HepG2 (cell line): ENCODE measurements at regions not wholly inside any gene's neighbourhood (a gene's known extent, or its start where the extent isn't known, plus 50 kb on each side); places are given as distances from the start of the nearest gene placed in this dataset.

Experiments used
- ATAC-seq: fragments of 200-7000 bp; cut with Tn5 transposase; 3 replicates; pipeline ENCODE4 v1.9.1; 2020; ENCODE audit warnings: mild to moderate bottlenecking, moderate library complexity
- BruUV-seq: library from RNA; stranded (reverse); fragments of 400-500 nt; replicated peaks from 2 replicates; lab custom pipeline; 2021; lab: Mats Ljungman, UMichigan
- CTCF ChIA-PET: fragments of 300-600 bp; formaldehyde crosslinking; extraction: SDS; loops from one replicate; lab custom pipeline; 2021; ENCODE audit warnings: low total read pairs, inconsistent platforms, low intra/inter-chr PET ratio; lab: Yijun Ruan, JAX
- POLR2A ChIA-PET: fragments of 350-600 bp; sonication (Branson Sonifier 250); formaldehyde crosslinking; loops from one replicate; lab custom pipeline; 2020; ENCODE audit warnings: antibody characterized with exemption, inconsistent platforms; lab: Yijun Ruan, JAX
- DNase-seq: peaks from one replicate; pipeline ENCODE4 v3.0.0-alpha.2; 2015; ENCODE audit warnings: low spot score
- FAIRE-seq: peaks from 3 replicates; lab custom pipeline; 2011; peaks lifted over from hg19 to GRCh38; lab: Jason Lieb, UNC
- H2AFZ ChIP-seq: one replicate; pipeline ENCODE4 v1.6.1; 2011; ENCODE audit warnings: low read length, inconsistent platforms
- H3K27ac ChIP-seq: fragments of 300-600 bp; 3 replicates; pipeline ENCODE4 v1.8.0; 2011; ENCODE audit warnings: mixed run types, mild to moderate bottlenecking, mixed read lengths, low read length, inconsistent platforms; ENCODE audit not compliant: insufficient read depth; ENCODE audit errors: extremely low read length
- H3K27me3 ChIP-seq, 2 experiments: fragments of 200-600 bp in 1 of 2; 2 replicates in 1 of 2; 3 replicates in 1 of 2; pipeline versions ENCODE4 v1.6.0 to v1.8.0; 2011; ENCODE audit warnings: low read length in 2 of 2, mild to moderate bottlenecking in 2 of 2, moderate library complexity in 2 of 2, inconsistent platforms in 1 of 2; ENCODE audit not compliant: insufficient read depth in 2 of 2, control insufficient read depth in 1 of 2
- H3K36me3 ChIP-seq, 2 experiments: fragments of 200-600 bp in 1 of 2; replicated peaks in 1 of 2; 2 replicates in 1 of 2; 3 replicates in 1 of 2; pipeline versions ENCODE4 v1.5.1 to v1.8.0; 2011; ENCODE audit warnings: low read length in 2 of 2, inconsistent platforms in 1 of 2; ENCODE audit not compliant: insufficient read depth in 2 of 2, control insufficient read depth in 1 of 2
- H3K4me1 ChIP-seq: 2 replicates; pipeline ENCODE4 v1.5.1; 2012; ENCODE audit warnings: low read length, inconsistent platforms; ENCODE audit not compliant: insufficient read depth
- H3K4me2 ChIP-seq: 2 replicates; pipeline ENCODE4 v1.6.0; 2011; ENCODE audit warnings: low read depth, low read length, inconsistent platforms
- H3K4me3 ChIP-seq, 3 experiments: fragments of 200-600 bp in 1 of 3; sonication (generic), shearing (Covaris generic) in 1 of 3; replicated peaks in 1 of 3; 2 replicates each; pipeline ENCODE4 v1.5.1; 2011 to 2016; ENCODE audit warnings: low read length in 3 of 3, inconsistent platforms in 2 of 3, low read depth in 2 of 3, mild to moderate bottlenecking in 2 of 3, control low read depth in 1 of 3, mixed read lengths in 1 of 3; ENCODE audit not compliant: insufficient read depth in 1 of 3
- H3K79me2 ChIP-seq: one replicate; pipeline ENCODE4 v1.6.1; 2011; ENCODE audit warnings: low read length, inconsistent platforms; ENCODE audit not compliant: insufficient read depth
- H3K9ac ChIP-seq: 2 replicates; pipeline ENCODE4 v1.6.0; 2011; ENCODE audit warnings: mild to moderate bottlenecking, low read depth, low read length, inconsistent platforms; ENCODE audit not compliant: insufficient read depth
- H3K9me3 ChIP-seq: 2 replicates; pipeline ENCODE4 v1.5.1; 2012; ENCODE audit warnings: mild to moderate bottlenecking, low read length
- H4K20me1 ChIP-seq: 2 replicates; pipeline ENCODE4 v1.6.0; 2011; ENCODE audit warnings: inconsistent platforms, mild to moderate bottlenecking, low read length, moderate library complexity; ENCODE audit not compliant: insufficient read depth
- ATF7-NPFF ChIP-seq: sonication (generic); formaldehyde crosslinking; IDR thresholded peaks from 2 replicates; pipeline ENCODE4 v1.8.1; 2023; ENCODE audit warnings: mild to moderate bottlenecking, low read depth, missing genetic modification reagents, moderate library complexity
- CBX5 ChIP-seq: sonication (generic); formaldehyde crosslinking; IDR thresholded peaks from 2 replicates; pipeline ENCODE4 v1.4.0; 2020; ENCODE audit warnings: missing genetic modification reagents, borderline replicate concordance
- CHD2 ChIP-seq: IDR thresholded peaks from 2 replicates; pipeline ENCODE4 v1.6.1; 2011; ENCODE audit warnings: low read depth, low read length, improper control_type of control experiment
- HCFC1 ChIP-seq: fragments of 150-350 bp; IDR thresholded peaks from 2 replicates; pipeline ENCODE4 v1.6.1; 2014; ENCODE audit warnings: low read depth, low read length
- HDAC2 ChIP-seq: sonication (generic); formaldehyde crosslinking; IDR thresholded peaks from 2 replicates; pipeline ENCODE4 v1.4.0; 2020; ENCODE audit warnings: missing genetic modification reagents
- PHB2 ChIP-seq: fragments of 450-650 bp; IDR thresholded peaks from 2 replicates; pipeline ENCODE4 v1.6.1; 2018; ENCODE audit not compliant: partially characterized antibody
- RORA ChIP-seq: sonication (generic); formaldehyde crosslinking; IDR thresholded peaks from 2 replicates; pipeline ENCODE4 v1.5.0; 2020; ENCODE audit warnings: mild to moderate bottlenecking, missing genetic modification reagents, moderate library complexity
- ZKSCAN1 ChIP-seq: fragments of 150-350 bp; IDR thresholded peaks from 2 replicates; pipeline ENCODE4 v1.6.1; 2014; ENCODE audit warnings: low read length
- ZNF44 ChIP-seq: sonication (generic); formaldehyde crosslinking; IDR thresholded peaks from 2 replicates; pipeline ENCODE4 v1.5.1; 2020; ENCODE audit warnings: mild to moderate bottlenecking, missing genetic modification reagents
- ZNF468 ChIP-seq: sonication (generic); formaldehyde crosslinking; IDR thresholded peaks from 2 replicates; pipeline ENCODE4 v1.8.0; 2022; ENCODE audit warnings: mild to moderate bottlenecking, moderate library complexity, missing genetic modification reagents
- ZNF616 ChIP-seq: sonication (generic); formaldehyde crosslinking; IDR thresholded peaks from 2 replicates; pipeline ENCODE4 v1.5.0; 2020; ENCODE audit warnings: low read depth, mild to moderate bottlenecking, missing genetic modification reagents
- ZNF891 ChIP-seq: sonication (generic); formaldehyde crosslinking; IDR thresholded peaks from 2 replicates; pipeline ENCODE4 v1.5.0; 2020; ENCODE audit warnings: mild to moderate bottlenecking, missing genetic modification reagents
- WGBS: methylation state at CpG from one replicate; pipeline ENCODE4 v1.1.6; 2017; ENCODE audit warnings: low lambda C conversion rate; 5-methylcytosine and 5-hydroxymethylcytosine counted together
- in situ Hi-C: cut with HindIII; loops from 2 replicates; pipeline ENCODE4 v1.10.0; 2017; ENCODE audit warnings: low pct_unique_long_range_greater_than_20kb; ENCODE audit not compliant: extremely low pct_ligation_motif_present
- intact Hi-C: fragments of 100-400 bp; cut with micrococcal nuclease; formaldehyde crosslinking; loops from one replicate; pipeline ENCODE4 v1.10.0; 2022; ENCODE audit not compliant: unreplicated experiment
- TF ChIP-seq, protein P1 (sequence below): sonication (generic); formaldehyde crosslinking; IDR thresholded peaks from 2 replicates; pipeline ENCODE4 v1.8.1; 2023; ENCODE audit warnings: missing genetic modification reagents, inconsistent platforms, borderline replicate concordance
- TF ChIP-seq, protein P2 (sequence below): sonication (generic); formaldehyde crosslinking; IDR thresholded peaks from 2 replicates; pipeline ENCODE4 v1.8.0; 2022; ENCODE audit warnings: missing genetic modification reagents, mild to moderate bottlenecking, moderate library complexity, borderline replicate concordance
- TF ChIP-seq, protein P3 (sequence below): sonication (generic); formaldehyde crosslinking; IDR thresholded peaks from 2 replicates; pipeline ENCODE4 v1.4.0; 2020; ENCODE audit warnings: low read depth, missing genetic modification reagents

DNA sequence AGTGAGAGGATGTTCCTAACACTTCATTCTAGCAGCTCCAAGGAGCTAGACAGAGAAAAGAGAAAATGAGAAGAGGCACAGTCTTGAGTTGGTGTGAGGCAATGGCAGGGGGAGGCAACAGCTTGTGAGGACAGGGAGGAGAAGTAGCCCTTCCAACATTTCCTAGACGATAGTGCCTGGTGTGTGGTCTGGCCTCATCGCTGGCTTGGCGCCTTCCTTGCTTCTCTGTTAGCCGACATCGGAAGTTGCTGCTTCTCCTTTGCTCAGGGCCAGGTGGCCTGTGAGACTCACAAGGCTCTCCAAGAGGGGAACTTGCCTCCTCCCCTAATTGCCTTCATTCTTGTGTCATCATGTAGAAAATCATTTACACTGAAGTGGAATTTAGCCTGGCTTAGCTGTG, 208.7 kb downstream of the MAP2K4 start:
- no TSS peak for BruUV-seq
- peaks cover 0 to 12% of the 10 kb centered on the region in 2 experiments; a peak in 2 of 5 replicates for H3K27me3 ChIP-seq
- H4K20me1 ChIP-seq, result no peaks in the 10 kb centered on the region
- WGBS, result 72% methylated on average over 5 of the region's 5 CpGs
- H3K9ac ChIP-seq, result no peak overlapping the region
- intact Hi-C loops, result no loop called here
- no peak overlapping the region for H3K4me3 ChIP-seq
- no peaks in the 10 kb centered on the region for H3K4me1 ChIP-seq
- no peaks in the 10 kb centered on the region for H3K9me3 ChIP-seq
- no peaks in the 10 kb centered on the region for H3K36me3 ChIP-seq
- H3K4me2 ChIP-seq, result no peak overlapping the region
- ATAC-seq (no peak), DNase-seq (no peak), FAIRE-seq (no peak)
- no peak overlapping the region for H3K27ac ChIP-seq
- ChIA-PET POLR2A (no interaction called here), CTCF (no interaction called here)
- in situ Hi-C loops, result no loop called here
- no peak overlapping the region for H2AFZ ChIP-seq
- no peaks in the 10 kb centered on the region for H3K79me2 ChIP-seq
- TF ChIP-seq ZNF44 (CRISPR knock-in tag) (no peak), ZNF468 (CRISPR knock-in tag) (no peak), HCFC1 (no peak), CHD2 (no peak), ZNF616 (CRISPR knock-in tag) (no peak), ZNF891 (CRISPR knock-in tag) (no peak), PHB2 (no peak), ZKSCAN1 (no peak), ATF7-NPFF (CRISPR knock-in tag) (no peak), CBX5 (CRISPR knock-in tag) (no peak), HDAC2 (CRISPR knock-in tag) (no peak), RORA (CRISPR knock-in tag) (no peak)
- TF ChIP-seq, protein P1, sequence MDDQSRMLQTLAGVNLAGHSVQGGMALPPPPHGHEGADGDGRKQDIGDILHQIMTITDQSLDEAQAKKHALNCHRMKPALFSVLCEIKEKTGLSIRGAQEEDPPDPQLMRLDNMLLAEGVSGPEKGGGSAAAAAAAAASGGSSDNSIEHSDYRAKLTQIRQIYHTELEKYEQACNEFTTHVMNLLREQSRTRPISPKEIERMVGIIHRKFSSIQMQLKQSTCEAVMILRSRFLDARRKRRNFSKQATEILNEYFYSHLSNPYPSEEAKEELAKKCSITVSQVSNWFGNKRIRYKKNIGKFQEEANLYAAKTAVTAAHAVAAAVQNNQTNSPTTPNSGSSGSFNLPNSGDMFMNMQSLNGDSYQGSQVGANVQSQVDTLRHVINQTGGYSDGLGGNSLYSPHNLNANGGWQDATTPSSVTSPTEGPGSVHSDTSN (CRISPR knock-in tag), result no peak
- TF ChIP-seq, protein P2, sequence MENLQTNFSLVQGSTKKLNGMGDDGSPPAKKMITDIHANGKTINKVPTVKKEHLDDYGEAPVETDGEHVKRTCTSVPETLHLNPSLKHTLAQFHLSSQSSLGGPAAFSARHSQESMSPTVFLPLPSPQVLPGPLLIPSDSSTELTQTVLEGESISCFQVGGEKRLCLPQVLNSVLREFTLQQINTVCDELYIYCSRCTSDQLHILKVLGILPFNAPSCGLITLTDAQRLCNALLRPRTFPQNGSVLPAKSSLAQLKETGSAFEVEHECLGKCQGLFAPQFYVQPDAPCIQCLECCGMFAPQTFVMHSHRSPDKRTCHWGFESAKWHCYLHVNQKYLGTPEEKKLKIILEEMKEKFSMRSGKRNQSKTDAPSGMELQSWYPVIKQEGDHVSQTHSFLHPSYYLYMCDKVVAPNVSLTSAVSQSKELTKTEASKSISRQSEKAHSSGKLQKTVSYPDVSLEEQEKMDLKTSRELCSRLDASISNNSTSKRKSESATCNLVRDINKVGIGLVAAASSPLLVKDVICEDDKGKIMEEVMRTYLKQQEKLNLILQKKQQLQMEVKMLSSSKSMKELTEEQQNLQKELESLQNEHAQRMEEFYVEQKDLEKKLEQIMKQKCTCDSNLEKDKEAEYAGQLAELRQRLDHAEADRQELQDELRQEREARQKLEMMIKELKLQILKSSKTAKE, result no peak
- TF ChIP-seq, protein P3, sequence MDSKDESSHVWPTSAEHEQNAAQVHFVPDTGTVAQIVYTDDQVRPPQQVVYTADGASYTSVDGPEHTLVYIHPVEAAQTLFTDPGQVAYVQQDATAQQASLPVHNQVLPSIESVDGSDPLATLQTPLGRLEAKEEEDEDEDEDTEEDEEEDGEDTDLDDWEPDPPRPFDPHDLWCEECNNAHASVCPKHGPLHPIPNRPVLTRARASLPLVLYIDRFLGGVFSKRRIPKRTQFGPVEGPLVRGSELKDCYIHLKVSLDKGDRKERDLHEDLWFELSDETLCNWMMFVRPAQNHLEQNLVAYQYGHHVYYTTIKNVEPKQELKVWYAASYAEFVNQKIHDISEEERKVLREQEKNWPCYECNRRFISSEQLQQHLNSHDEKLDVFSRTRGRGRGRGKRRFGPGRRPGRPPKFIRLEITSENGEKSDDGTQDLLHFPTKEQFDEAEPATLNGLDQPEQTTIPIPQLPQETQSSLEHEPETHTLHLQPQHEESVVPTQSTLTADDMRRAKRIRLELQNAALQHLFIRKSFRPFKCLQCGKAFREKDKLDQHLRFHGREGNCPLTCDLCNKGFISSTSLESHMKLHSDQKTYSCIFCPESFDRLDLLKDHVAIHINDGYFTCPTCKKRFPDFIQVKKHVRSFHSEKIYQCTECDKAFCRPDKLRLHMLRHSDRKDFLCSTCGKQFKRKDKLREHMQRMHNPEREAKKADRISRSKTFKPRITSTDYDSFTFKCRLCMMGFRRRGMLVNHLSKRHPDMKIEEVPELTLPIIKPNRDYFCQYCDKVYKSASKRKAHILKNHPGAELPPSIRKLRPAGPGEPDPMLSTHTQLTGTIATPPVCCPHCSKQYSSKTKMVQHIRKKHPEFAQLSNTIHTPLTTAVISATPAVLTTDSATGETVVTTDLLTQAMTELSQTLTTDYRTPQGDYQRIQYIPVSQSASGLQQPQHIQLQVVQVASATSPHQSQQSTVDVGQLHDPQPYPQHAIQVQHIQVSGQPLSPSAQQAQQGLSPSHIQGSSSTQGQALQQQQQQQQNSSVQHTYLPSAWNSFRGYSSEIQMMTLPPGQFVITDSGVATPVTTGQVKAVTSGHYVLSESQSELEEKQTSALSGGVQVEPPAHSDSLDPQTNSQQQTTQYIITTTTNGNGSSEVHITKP (CRISPR knock-in tag), result no peak
